NCI-H1930 (cell line): ENCODE measurements at regions not wholly inside any gene's neighbourhood (a gene's known extent, or its start where the extent isn't known, plus 50 kb on each side); places are given as distances from the start of the nearest gene placed in this dataset.

Experiments
- DNase-seq, 2 experiments: peaks; one replicate each; lab custom pipeline; 2025; lab: John Stamatoyannopoulos, UW

GRCh38 chr16:54628796-54629625 is 301.7 kb upstream of the IRX5 start:
- DNase-seq = no peak

- DNase-seq = no peak
Measured at GRCh38 chr16:54627616-54628015, 303.0 kb upstream of the IRX5 start.

- DNase-seq = no peak
Measured at GRCh38 chr16:54623636-54624035, 307.0 kb upstream of the IRX5 start.

- DNase-seq = no peak
Measured at GRCh38 chr16:54620197-54620596, 310.5 kb upstream of the IRX5 start.

GRCh38 chr16:54616610-54617009 is 314.1 kb upstream of the IRX5 start:
- DNase-seq = no peak

GRCh38 chr16:54605536-54606066 is 319.0 kb upstream of the IRX3 start:
- no peak for DNase-seq

GRCh38 chr16:54602666-54603065 is 316.1 kb upstream of the IRX3 start:
- no peak for DNase-seq

- no peak for DNase-seq
Measured at GRCh38 chr16:54597222-54597621, 310.6 kb upstream of the IRX3 start.

GRCh38 chr16:54595621-54596020 is 309.0 kb upstream of the IRX3 start:
- DNase-seq = no peak

GRCh38 chr16:54594601-54595391 is 308.2 kb upstream of the IRX3 start:
- no peak for DNase-seq

- no peak for DNase-seq
Measured at GRCh38 chr16:54591816-54592246, 305.2 kb upstream of the IRX3 start.

GRCh38 chr16:54590836-54591235 is 304.2 kb upstream of the IRX3 start:
- no peak for DNase-seq

- no peak for DNase-seq
Measured at GRCh38 chr16:54589326-54589725, 302.7 kb upstream of the IRX3 start.

GRCh38 chr16:54588026-54588425 is 301.4 kb upstream of the IRX3 start:
- no peak for DNase-seq

GRCh38 chr16:54587176-54587515 is 300.6 kb upstream of the IRX3 start:
- no peak for DNase-seq

GRCh38 chr16:54586474-54587175 is 300.0 kb upstream of the IRX3 start:
- no peak for DNase-seq

GRCh38 chr16:54585998-54586340 is 299.4 kb upstream of the IRX3 start:
- no peak for DNase-seq

GRCh38 chr16:54585094-54585997 is 298.8 kb upstream of the IRX3 start:
- no peak for DNase-seq

- DNase-seq = no peak
Measured at GRCh38 chr16:54584121-54584520, 297.5 kb upstream of the IRX3 start.

- DNase-seq = no peak
Measured at GRCh38 chr16:54582631-54583250, 296.2 kb upstream of the IRX3 start.

GRCh38 chr16:54579106-54579728 is 292.6 kb upstream of the IRX3 start:
- no peak for DNase-seq
